H1 (cell line): ENCODE measurements at regions not wholly inside any gene's neighbourhood (a gene's known extent, or its start where the extent isn't known, plus 50 kb on each side); places are given as distances from the start of the nearest gene placed in this dataset.

Experiments used
- CTCF ChIA-PET: fragments of 300-600 bp; sonication (Branson Sonifier 250); formaldehyde crosslinking; loops from one replicate; lab custom pipeline; 2021; ENCODE audit not compliant: partially characterized antibody; lab: Charles Lee
- POLR2A ChIA-PET: fragments of 300-600 bp; sonication (Branson Sonifier 250); formaldehyde crosslinking; loops from one replicate; lab custom pipeline; 2021; ENCODE audit warnings: inconsistent platforms; ENCODE audit not compliant: partially characterized antibody; lab: Charles Lee
- DNase-seq, 2 experiments: peaks; one replicate each; pipeline versions ENCODE4 v3.0.0 to v3.0.0-alpha.2; 2010 to 2022; ENCODE audit warnings: low spot score in 2 of 2, low read depth in 1 of 2, mixed read lengths in 1 of 2
- FAIRE-seq: peaks from 2 replicates; lab custom pipeline; 2011; peaks lifted over from hg19 to GRCh38; lab: Jason Lieb, UNC
- H2AFZ ChIP-seq: 2 replicates; pipeline ENCODE4 v1.8.1; 2012; ENCODE audit warnings: low read length, inconsistent platforms
- H2AK5ac ChIP-seq: 2 replicates; pipeline ENCODE4 v1.6.1; 2013; ENCODE audit warnings: low read depth, low read length
- H2BK120ac ChIP-seq: replicated peaks from 2 replicates; pipeline ENCODE3; 2013; ENCODE audit warnings: low read depth, low read length, inconsistent platforms
- H2BK12ac ChIP-seq: 2 replicates; pipeline ENCODE4 v1.6.1; 2013; ENCODE audit warnings: low read depth, low read length
- H2BK15ac ChIP-seq: 2 replicates; pipeline ENCODE4 v1.6.1; 2013; ENCODE audit warnings: low read length
- H2BK20ac ChIP-seq: 2 replicates; pipeline ENCODE4 v1.6.1; 2013; ENCODE audit warnings: low read length
- H2BK5ac ChIP-seq: 2 replicates; pipeline ENCODE4 v1.6.1; 2013; ENCODE audit warnings: low read depth, low read length
- H3K14ac ChIP-seq: 2 replicates; pipeline ENCODE4 v1.6.1; 2013; ENCODE audit warnings: inconsistent platforms; ENCODE audit not compliant: insufficient read length
- H3K18ac ChIP-seq: 2 replicates; pipeline ENCODE4 v1.6.1; 2013; ENCODE audit warnings: low read length; ENCODE audit errors: extremely low read depth
- H3K23ac ChIP-seq: 2 replicates; pipeline ENCODE4 v1.6.1; 2013; ENCODE audit warnings: inconsistent platforms; ENCODE audit not compliant: insufficient read length
- H3K23me2 ChIP-seq: 2 replicates; pipeline ENCODE4 v1.6.1; 2013; ENCODE audit warnings: low read depth, low read length
- H3K27ac ChIP-seq: 2 replicates; pipeline ENCODE4 v1.6.1; 2011; ENCODE audit warnings: low read depth, low read length, inconsistent platforms
- H3K27me3 ChIP-seq, 4 experiments: replicated peaks in 1 of 4; 1 replicate in 1 of 4; 2 replicates in 3 of 4; pipeline versions ENCODE4 v1.6.1 to v1.8.1; 2011 to 2013; ENCODE audit warnings: low read length in 3 of 4, mild to moderate bottlenecking in 3 of 4, inconsistent platforms in 2 of 4, mixed read lengths in 2 of 4, moderate library complexity in 1 of 4; ENCODE audit not compliant: control insufficient read depth in 3 of 4, insufficient read depth in 3 of 4; ENCODE audit errors: extremely low read depth in 1 of 4
- H3K36me3 ChIP-seq, 4 experiments: 2 replicates each; pipeline versions ENCODE4 v1.6.1 to v1.8.1; 2011 to 2013; ENCODE audit warnings: mild to moderate bottlenecking in 4 of 4, low read length in 3 of 4, moderate library complexity in 2 of 4, control low read depth in 1 of 4, inconsistent platforms in 1 of 4; ENCODE audit not compliant: insufficient read depth in 4 of 4, control insufficient read depth in 2 of 4
- H3K4ac ChIP-seq: replicated peaks from 2 replicates; pipeline ENCODE3; 2013; ENCODE audit warnings: low read length, low read depth, mixed read lengths, inconsistent platforms; ENCODE audit not compliant: insufficient read length
- H3K4me1 ChIP-seq, 4 experiments: replicated peaks in 1 of 4; 1 replicate in 1 of 4; 2 replicates in 3 of 4; pipeline versions ENCODE4 v1.6.1 to v1.8.1; 2011 to 2013; ENCODE audit warnings: low read length in 3 of 4, inconsistent platforms in 2 of 4, mixed read lengths in 1 of 4; ENCODE audit not compliant: insufficient read depth in 4 of 4, control insufficient read depth in 3 of 4
- H3K4me2 ChIP-seq, 2 experiments: 2 replicates each; pipeline versions ENCODE4 v1.6.1 to v1.8.1; 2011 to 2013; ENCODE audit warnings: low read depth in 2 of 2, low read length in 2 of 2, control low read depth in 1 of 2, inconsistent platforms in 1 of 2, mild to moderate bottlenecking in 1 of 2; ENCODE audit not compliant: insufficient read depth in 1 of 2
- H3K4me3 ChIP-seq, 4 experiments: fragments of 200-600, 300-600 bp in 1 of 4; sonication (generic), shearing (Covaris generic), sonication (Bioruptor Twin) in 1 of 4; 2 replicates each; pipeline versions ENCODE4 v1.5.1 to v1.8.1; 2011 to 2016; ENCODE audit warnings: low read length in 4 of 4, low read depth in 3 of 4, control low read depth in 2 of 4, inconsistent platforms in 2 of 4, mild to moderate bottlenecking in 2 of 4, mixed read lengths in 1 of 4, moderate library complexity in 1 of 4; ENCODE audit not compliant: insufficient read depth in 2 of 4; ENCODE audit errors: extremely low read depth in 1 of 4
- H3K56ac ChIP-seq: replicated peaks from 2 replicates; pipeline ENCODE3; 2013; ENCODE audit warnings: low read depth, mild to moderate bottlenecking, mixed read lengths, low read length, inconsistent platforms; ENCODE audit not compliant: insufficient read length
- H3K79me1 ChIP-seq: 2 replicates; pipeline ENCODE4 v1.6.1; 2013; ENCODE audit warnings: low read depth, low read length, control low read depth
- H3K79me2 ChIP-seq, 2 experiments: 2 replicates each; pipeline versions ENCODE4 v1.6.1 to v1.8.1; 2012 to 2013; ENCODE audit warnings: low read length in 2 of 2, mild to moderate bottlenecking in 2 of 2, inconsistent platforms in 1 of 2; ENCODE audit not compliant: insufficient read depth in 2 of 2, control insufficient read depth in 1 of 2
- H3K9ac ChIP-seq, 4 experiments: replicated peaks in 1 of 4; 1 replicate in 1 of 4; 2 replicates in 3 of 4; pipeline versions ENCODE4 v1.6.1 to v1.8.1; 2011 to 2013; ENCODE audit warnings: low read depth in 3 of 4, low read length in 3 of 4, control low read depth in 2 of 4, mild to moderate bottlenecking in 2 of 4, moderate library complexity in 2 of 4, inconsistent platforms in 1 of 4; ENCODE audit errors: extremely low read depth in 1 of 4
- H3K9me3 ChIP-seq, 2 experiments: 2 replicates each; pipeline versions ENCODE4 v1.6.1 to v1.8.1; 2012 to 2013; ENCODE audit warnings: mild to moderate bottlenecking in 2 of 2, moderate library complexity in 2 of 2, control low read depth in 1 of 2, inconsistent platforms in 1 of 2, low read depth in 1 of 2, low read length in 1 of 2, mixed read lengths in 1 of 2; ENCODE audit not compliant: insufficient read depth in 2 of 2
- H4K20me1 ChIP-seq, 2 experiments: replicated peaks in 1 of 2; 2 replicates each; pipeline versions ENCODE3 to v1.8.1; 2011 to 2013; ENCODE audit warnings: inconsistent platforms in 2 of 2, low read length in 2 of 2, mild to moderate bottlenecking in 1 of 2; ENCODE audit not compliant: insufficient read depth in 2 of 2, control insufficient read depth in 1 of 2
- H4K5ac ChIP-seq: 2 replicates; pipeline ENCODE4 v1.6.1; 2013; ENCODE audit warnings: low read length, low read depth, mixed read lengths, inconsistent platforms; ENCODE audit not compliant: insufficient read length
- H4K8ac ChIP-seq: 2 replicates; pipeline ENCODE4 v1.8.0; 2013; ENCODE audit warnings: mild to moderate bottlenecking, moderate library complexity, low read length, inconsistent platforms; ENCODE audit not compliant: insufficient read depth; ENCODE audit errors: extremely low read depth
- H4K91ac ChIP-seq: replicated peaks from 2 replicates; pipeline ENCODE3; 2013; ENCODE audit warnings: low read length, mixed read lengths, inconsistent platforms; ENCODE audit not compliant: insufficient read length
- JUN ChIP-seq: IDR thresholded peaks from 2 replicates; pipeline ENCODE4 v1.6.1; 2011; ENCODE audit warnings: low read depth, mild to moderate bottlenecking, improper control_type of control experiment, low read length
- PHF8 ChIP-seq: fragments of 200-600 bp; sonication (generic); conservative IDR thresholded peaks from 2 replicates; pipeline ENCODE4 v1.7.1; 2012; ENCODE audit warnings: low read depth, mild to moderate bottlenecking, inconsistent platforms, low read length, moderate library complexity
- RFX5 ChIP-seq: IDR thresholded peaks from 2 replicates; pipeline ENCODE4 v1.6.1; 2011; ENCODE audit warnings: low read depth, low read length, improper control_type of control experiment, borderline replicate concordance
- RNF2 ChIP-seq: fragments of 200-900, 300-1000 bp; sonication (generic); IDR thresholded peaks from 2 replicates; pipeline ENCODE4 v1.7.1; 2016; ENCODE audit warnings: borderline replicate concordance, low read depth, mild to moderate bottlenecking, antibody characterized with exemption, low read length; ENCODE audit not compliant: poor library complexity, severe bottlenecking; ENCODE audit errors: missing control alignments
- RXRA ChIP-seq: IDR thresholded peaks from 2 replicates; pipeline ENCODE4 v1.6.1; 2011; ENCODE audit warnings: low read depth, mild to moderate bottlenecking, low read length, moderate library complexity; ENCODE audit not compliant: insufficient read depth
- SIRT6 ChIP-seq: IDR thresholded peaks from one replicate; pipeline ENCODE4 v1.7.1; 2012; ENCODE audit warnings: low read length, inconsistent platforms
- SIX5 ChIP-seq: IDR thresholded peaks from 2 replicates; pipeline ENCODE4 v1.6.1; 2011; ENCODE audit warnings: mild to moderate bottlenecking, low read depth, low read length
- WGBS, 2 experiments: shearing (Covaris generic) in 1 of 2; methylation state at CpG; one replicate each; pipeline versions ENCODE4 v1.1.6 to v1.1.7; 2013 to 2015; ENCODE audit warnings: low lambda C conversion rate in 2 of 2, mixed read lengths in 2 of 2, inconsistent platforms in 1 of 2, low coverage in 1 of 2, missing lambda C conversion rate in 1 of 2; ENCODE audit not compliant: insufficient replicate concordance in 2 of 2, insufficient coverage in 1 of 2, insufficient read length in 1 of 2; ENCODE audit errors: extremely low coverage in 1 of 2, missing lambda C conversion rate in 1 of 2; 5-methylcytosine and 5-hydroxymethylcytosine counted together

- DNase-seq (no peak), FAIRE-seq (no peak)
- no peak overlapping the region for H2AK5ac ChIP-seq
- no peak overlapping the region for H4K8ac ChIP-seq
- no peak overlapping the region for H2BK120ac ChIP-seq
- H4K5ac ChIP-seq, result no peak overlapping the region
- H4K20me1 ChIP-seq, result no peaks in the 10 kb centered on the region
- POLR2A ChIA-PET, result no interaction called here
- no peaks in the 10 kb centered on the region for H3K27me3 ChIP-seq
- no peak overlapping the region for H3K14ac ChIP-seq
- no peaks in the 10 kb centered on the region for H3K36me3 ChIP-seq
- no peak overlapping the region for H3K4me3 ChIP-seq
- H2AFZ ChIP-seq, result no peak overlapping the region
- no peak overlapping the region for H3K18ac ChIP-seq
- no peak overlapping the region for H2BK15ac ChIP-seq
- CTCF ChIA-PET, result interaction anchor here (0.6 to 1.4 kb wide), 4 partner anchors 8 to 462 kb away, joined by 3 to 5 read pairs (median 3); no protein-coding TSS in a partner anchor
- no peaks in the 10 kb centered on the region for H3K4me1 ChIP-seq
- H3K4me2 ChIP-seq, result no peak overlapping the region
- no peak overlapping the region for H3K4ac ChIP-seq
- H2BK5ac ChIP-seq, result no peak overlapping the region
- TF ChIP-seq JUN (no peak), RNF2 (no peak), RFX5 (no peak), SIX5 (no peak), SIRT6 (no peak), RXRA (no peak), PHF8 (no peak)
- no peaks in the 10 kb centered on the region for H3K79me2 ChIP-seq
- no peaks in the 10 kb centered on the region for H3K23me2 ChIP-seq
- H4K91ac ChIP-seq, result no peak overlapping the region
- H3K27ac ChIP-seq, result no peak overlapping the region
- no peak overlapping the region for H2BK12ac ChIP-seq
- no peak overlapping the region for H3K23ac ChIP-seq
- H3K9me3 ChIP-seq, result no peaks in the 10 kb centered on the region
- WGBS, 2 experiments, result 92% methylated on average over 2 of the region's 2 CpGs; no CpG with 5 or more reads in 1 of the 2 experiments
- H2BK20ac ChIP-seq, result no peak overlapping the region
- H3K56ac ChIP-seq, result no peak overlapping the region
- peak overlapping the region in 1 of 4 experiments; percentile 34; a peak in 1 of 7 replicates for H3K9ac ChIP-seq
- H3K79me1 ChIP-seq, result no peaks in the 10 kb centered on the region
These were observed 246.5 kb upstream of the MDFIC2 start for GRCh38 chr3:70558956-70559355.
